GM18511 (cell line): ENCODE measurements at regions not wholly inside any gene's neighbourhood (a gene's known extent, or its start where the extent isn't known, plus 50 kb on each side); places are given as distances from the start of the nearest gene placed in this dataset.

ENCODE experiments used
- ATAC-seq: cut with Tn5 transposase; IDR thresholded peaks from one replicate; pipeline ENCODE4 v1.9.1; 2021; ENCODE audit warnings: mild to moderate bottlenecking, moderate library complexity; ENCODE audit not compliant: unreplicated experiment

GRCh38 chr1:232386721-232387510 lies 243.0 kb downstream of the SIPA1L2 start:
- ATAC-seq, result no peak

- no peak for ATAC-seq
Observed at GRCh38 chr1:232386294-232386693, 243.6 kb downstream of the SIPA1L2 start.

DNA sequence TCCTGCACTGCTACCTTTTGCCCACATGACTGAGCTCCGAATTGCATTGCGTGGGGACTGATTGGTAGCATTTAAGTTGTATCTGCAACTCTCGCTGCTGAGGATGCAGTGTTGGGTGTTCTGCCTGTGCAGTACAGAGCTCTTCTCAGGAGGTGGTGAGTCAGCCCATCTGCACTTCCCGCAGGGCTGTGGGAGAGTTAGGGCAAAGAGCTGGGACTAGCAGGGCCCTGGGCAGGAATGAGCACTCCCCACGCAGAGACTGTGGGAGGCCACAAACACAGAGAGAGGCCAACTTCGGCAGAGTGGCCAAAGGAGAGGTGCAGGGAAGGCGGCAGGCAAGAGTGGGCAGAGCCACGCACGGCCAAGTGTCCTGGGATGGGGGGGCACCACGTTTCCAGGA lies 244.7 kb downstream of the SIPA1L2 start:
- no peak for ATAC-seq

GRCh38 chr1:232384171-232384883 lies 245.6 kb downstream of the SIPA1L2 start:
- ATAC-seq, result no peak

GRCh38 chr1:232383455-232384123 lies 246.3 kb downstream of the SIPA1L2 start:
- no peak for ATAC-seq

DNA sequence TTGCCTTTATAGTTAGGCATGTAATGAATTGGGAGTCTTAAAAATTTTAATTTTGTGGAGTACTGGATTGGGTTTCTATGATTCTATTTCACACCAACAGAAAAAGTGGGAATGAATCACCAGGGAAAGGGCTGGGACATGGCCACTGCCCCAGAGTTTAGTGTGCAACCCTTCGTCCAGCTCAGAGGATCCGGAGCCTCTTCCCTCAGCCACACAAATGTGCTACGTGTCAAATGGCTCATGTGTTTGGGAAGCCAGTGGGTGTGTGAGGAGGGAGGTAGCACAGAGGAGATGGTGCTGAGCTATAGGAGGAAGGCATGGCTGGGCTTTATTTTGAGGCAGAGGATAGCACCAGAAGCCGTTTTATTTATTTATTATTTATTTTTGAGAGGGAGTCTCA lies 247.3 kb downstream of the SIPA1L2 start:
- no peak for ATAC-seq

GRCh38 chr1:232381394-232382100 lies 248.4 kb downstream of the SIPA1L2 start:
- no peak for ATAC-seq

- ATAC-seq, result no peak
Observed at GRCh38 chr1:232380596-232380995, 249.3 kb downstream of the SIPA1L2 start.

DNA sequence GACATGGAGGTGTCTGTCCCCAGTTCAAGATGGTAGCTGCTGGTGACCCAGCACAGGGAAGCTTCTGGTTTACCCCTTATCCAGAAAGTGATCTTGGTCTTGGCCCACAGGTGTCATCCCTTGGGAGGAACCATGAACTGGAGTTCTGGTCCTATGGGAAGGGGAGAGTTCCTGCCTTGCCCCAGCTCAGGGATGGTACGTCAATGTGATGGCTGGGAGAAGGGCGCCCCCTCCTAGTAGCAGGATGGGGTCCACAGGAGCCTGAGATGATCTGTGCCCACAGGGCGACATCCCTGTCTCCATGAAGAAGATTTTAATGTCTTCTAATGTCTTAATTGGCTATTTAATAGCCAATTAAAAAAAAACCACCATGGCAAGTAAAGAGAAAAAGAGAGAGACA lies 249.8 kb downstream of the SIPA1L2 start:
- no peak for ATAC-seq

DNA sequence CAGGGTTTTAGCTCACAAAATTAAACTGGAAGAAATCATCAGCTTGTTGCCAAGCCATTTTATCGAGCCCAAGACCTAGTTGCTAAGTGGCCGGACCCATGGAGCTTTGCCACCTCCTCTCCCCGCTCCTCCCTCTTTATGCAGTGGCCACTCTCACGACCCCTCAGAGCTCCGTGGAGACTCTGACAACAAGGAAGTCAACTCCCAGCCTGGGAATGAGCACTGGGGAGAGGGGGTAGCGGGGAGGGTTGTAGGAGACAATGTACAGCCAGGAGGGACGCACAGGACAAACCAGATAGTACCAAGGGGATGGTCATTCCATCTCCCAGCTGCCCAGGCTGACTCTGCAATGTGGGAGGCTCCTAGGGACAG lies 250.9 kb downstream of the SIPA1L2 start:
- ATAC-seq, result no peak

GRCh38 chr1:232378266-232379062 lies 251.5 kb downstream of the SIPA1L2 start:
- no peak for ATAC-seq

- ATAC-seq, result no peak
Observed at GRCh38 chr1:232377494-232377770, 252.5 kb downstream of the SIPA1L2 start.

- ATAC-seq, result no peak
Observed at GRCh38 chr1:232376632-232377493, 253.1 kb downstream of the SIPA1L2 start.

DNA sequence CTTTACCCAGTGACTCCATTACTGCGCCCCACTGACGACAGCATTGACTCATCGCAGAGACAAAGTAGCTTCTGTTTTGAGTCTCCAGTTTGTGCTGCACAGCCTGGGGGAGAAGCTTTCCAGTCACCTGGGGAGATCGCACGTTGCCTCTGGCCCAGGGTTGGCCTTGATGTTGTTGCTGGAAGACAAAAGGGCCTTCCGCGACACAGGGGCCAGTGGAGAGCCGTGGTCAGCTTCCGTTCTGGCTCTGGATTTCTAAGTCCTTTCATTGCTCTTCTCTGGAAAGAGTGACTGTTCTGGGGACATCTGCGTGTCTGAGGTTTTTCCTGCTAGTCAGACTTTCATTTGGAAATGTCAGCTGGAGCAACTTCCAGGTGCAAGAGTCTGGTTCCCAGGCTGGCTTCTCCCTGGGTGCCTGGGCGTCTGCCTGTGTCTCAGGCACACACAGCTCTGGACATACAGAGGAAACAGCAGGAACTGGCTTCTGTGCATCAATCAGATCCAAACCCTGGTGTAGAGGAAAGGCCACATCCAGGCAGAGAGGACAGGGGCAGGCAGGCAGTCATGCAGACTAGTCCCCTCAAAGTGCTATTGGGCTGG lies 257.0 kb downstream of the SIPA1L2 start:
- no peak for ATAC-seq

GRCh38 chr1:232372431-232372830 lies 257.5 kb downstream of the SIPA1L2 start:
- no peak for ATAC-seq

DNA sequence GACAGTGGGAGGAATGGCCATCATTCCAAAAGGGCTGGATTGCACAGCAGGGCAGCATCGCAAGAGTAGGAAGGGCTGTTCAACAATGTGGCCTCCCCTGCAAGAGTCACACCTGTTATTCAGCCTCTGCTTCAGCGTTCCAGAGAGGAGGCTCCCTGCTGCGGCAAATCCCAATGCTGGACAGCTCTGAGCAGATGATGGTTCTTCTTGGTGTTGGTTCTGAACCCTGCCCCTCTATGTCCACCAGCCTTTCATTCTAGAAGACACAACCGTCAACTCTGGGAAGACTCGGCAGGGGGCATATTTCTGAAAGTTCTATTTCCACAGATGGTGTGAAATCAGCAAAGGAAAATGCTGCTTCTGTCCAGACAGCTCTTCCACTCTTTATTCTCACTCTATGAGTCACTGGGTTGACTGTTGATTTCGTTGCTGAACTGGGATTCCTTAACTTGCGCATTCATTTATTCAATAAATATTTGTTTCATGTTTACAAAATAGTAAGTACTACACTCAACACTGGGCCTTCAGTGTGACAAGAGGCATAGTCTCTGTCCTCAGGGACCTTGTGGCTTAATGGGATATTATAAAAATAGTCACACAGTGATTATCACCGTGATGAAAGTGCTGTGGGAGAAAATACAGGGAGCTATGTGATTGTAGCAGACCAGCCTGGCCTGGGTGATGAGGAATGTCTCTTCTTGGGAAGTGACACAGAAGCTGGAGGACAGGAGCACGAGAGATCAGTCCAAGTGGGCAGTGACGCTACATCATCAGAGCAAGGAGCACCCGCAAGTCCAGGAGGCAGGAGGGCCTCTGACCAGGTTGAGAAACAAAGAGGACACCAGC lies 260.3 kb downstream of the SIPA1L2 start:
- no peak for ATAC-seq

DNA sequence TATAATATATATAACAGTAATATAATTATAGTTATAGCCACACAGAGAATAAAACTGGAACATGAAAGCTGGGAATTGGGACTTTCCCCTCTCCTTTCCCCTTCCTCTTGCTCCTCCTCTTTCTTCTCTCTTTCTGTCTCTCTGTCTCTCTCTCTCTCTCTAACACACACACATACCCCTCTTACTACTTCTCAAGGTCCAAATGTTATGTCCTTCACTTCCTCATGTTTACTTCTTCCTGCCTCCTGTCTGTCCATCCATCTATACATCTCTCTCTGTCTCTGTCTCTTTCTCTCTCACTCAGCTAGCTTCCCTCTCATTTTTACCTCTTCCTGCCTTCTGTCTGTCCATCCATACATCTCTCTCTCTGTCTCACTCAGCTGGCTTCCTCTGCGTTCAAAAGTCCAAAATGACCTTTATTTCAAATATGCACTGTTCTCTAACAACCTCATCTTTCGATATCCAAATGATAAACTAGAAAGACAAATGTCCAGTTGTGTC lies 261.1 kb downstream of the SIPA1L2 start:
- ATAC-seq, result no peak

DNA sequence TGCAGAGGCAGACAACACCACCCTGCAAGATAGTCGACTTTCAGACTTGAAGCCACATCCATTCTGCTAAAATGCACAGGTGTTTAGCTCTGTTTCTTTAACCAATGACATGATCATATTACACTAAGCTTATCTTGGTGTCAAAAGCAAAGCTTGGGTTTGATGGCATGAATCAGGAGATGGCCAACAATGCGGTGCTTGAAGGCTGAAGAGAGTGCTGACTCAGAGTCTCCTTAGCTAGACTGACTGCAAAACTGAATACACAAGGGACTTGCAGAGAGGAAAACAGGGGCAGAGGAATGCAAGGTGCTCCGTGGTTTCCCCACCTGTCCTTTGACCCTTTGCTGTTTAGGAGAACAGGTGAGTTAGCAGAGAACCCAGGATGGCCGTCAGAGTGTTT lies 262.6 kb downstream of the SIPA1L2 start:
- ATAC-seq, result no peak
